Activated CD4-positive, alpha-beta T cell treated with anti-CD3 and anti-CD28 coated beads for 48 hours (primary cell): ENCODE measurements at regions not wholly inside any gene's neighbourhood (a gene's known extent, or its start where the extent isn't known, plus 50 kb on each side); places are given as distances from the start of the nearest gene placed in this dataset.
"Not testable (repeated sequence)": the region's sequence is repeated elsewhere in the genome, so short reads cannot be mapped to it uniquely, and the experiment has no call there.

Experiments
- DNase-seq: peaks from one replicate; pipeline ENCODE4 v3.0.0-alpha.2; 2020

- no peak for DNase-seq
Measured at GRCh38 chr16:25637236-25637635, 54.5 kb upstream of the HS3ST4 start.

- no peak for DNase-seq
Measured at GRCh38 chr16:25636662-25637061, 55.1 kb upstream of the HS3ST4 start.

GRCh38 chr16:25635454-25635853 lies 56.3 kb upstream of the HS3ST4 start:
- no peak for DNase-seq

- DNase-seq: no peak
Measured at GRCh38 chr16:25633549-25633948, 58.2 kb upstream of the HS3ST4 start.

GRCh38 chr16:25628766-25629165 lies 63.0 kb upstream of the HS3ST4 start:
- no peak for DNase-seq

- no peak for DNase-seq
Measured at GRCh38 chr16:25627641-25628040, 64.1 kb upstream of the HS3ST4 start.

- no peak for DNase-seq
Measured at GRCh38 chr16:25626172-25626571, 65.6 kb upstream of the HS3ST4 start.

- no peak for DNase-seq
Measured at GRCh38 chr16:25625620-25626019, 66.1 kb upstream of the HS3ST4 start.

GRCh38 chr16:25614716-25615265 lies 77.0 kb upstream of the HS3ST4 start:
- no peak for DNase-seq

- DNase-seq: no peak
Measured at GRCh38 chr16:25613931-25614330, 77.8 kb upstream of the HS3ST4 start.

- no peak for DNase-seq
Measured at GRCh38 chr16:25608002-25608401, 83.8 kb upstream of the HS3ST4 start.

- DNase-seq: no peak
Measured at GRCh38 chr16:25606069-25606468, 85.7 kb upstream of the HS3ST4 start.

GRCh38 chr16:25605381-25605780 lies 86.4 kb upstream of the HS3ST4 start:
- DNase-seq: no peak

GRCh38 chr16:25601306-25601705 lies 90.5 kb upstream of the HS3ST4 start:
- not testable (repeated sequence) for DNase-seq

GRCh38 chr16:25596194-25596593 lies 95.6 kb upstream of the HS3ST4 start:
- DNase-seq: no peak

- no peak for DNase-seq
Measured at GRCh38 chr16:25593260-25593659, 98.5 kb upstream of the HS3ST4 start.

- DNase-seq: no peak
Measured at GRCh38 chr16:25587783-25588182, 104.0 kb upstream of the HS3ST4 start.

GRCh38 chr16:25586826-25587225 lies 104.9 kb upstream of the HS3ST4 start:
- no peak for DNase-seq

GRCh38 chr16:25585526-25585925 lies 106.2 kb upstream of the HS3ST4 start:
- no peak for DNase-seq

GRCh38 chr16:25580041-25580440 lies 111.7 kb upstream of the HS3ST4 start:
- DNase-seq: no peak

GRCh38 chr16:25575363-25575762 lies 116.4 kb upstream of the HS3ST4 start:
- no peak for DNase-seq

GRCh38 chr16:25571712-25572111 lies 120.0 kb upstream of the HS3ST4 start:
- DNase-seq: no peak

- DNase-seq: no peak
Measured at GRCh38 chr16:25570131-25570530, 121.6 kb upstream of the HS3ST4 start.

- DNase-seq: no peak
Measured at GRCh38 chr16:25568991-25569390, 122.8 kb upstream of the HS3ST4 start.

- DNase-seq: no peak
Measured at GRCh38 chr16:25566183-25566582, 125.6 kb upstream of the HS3ST4 start.

- no peak for DNase-seq
Measured at GRCh38 chr16:25563700-25564099, 128.1 kb upstream of the HS3ST4 start.
